ENCODE measurements at regions not wholly inside any gene's neighbourhood (a gene's known extent, or its start where the extent isn't known, plus 50 kb on each side); places are given as distances from the start of the nearest gene placed in this dataset.

GRCh38 chr20:17832236-17832915, 132.6 kb downstream of the BANF2 start:
- TF ChIP-seq CTCF (IDR thresholded peaks at IDR 0.05), result no peak
- TF ChIP-seq ZFX (IDR thresholded peaks at IDR 0.05; ENCODE audit: borderline replicate concordance), result no peak

Measured in 22Rv1 (cell line).